Cardiac fibroblast (primary cell): ENCODE measurements at regions not wholly inside any gene's neighbourhood (a gene's known extent, or its start where the extent isn't known, plus 50 kb on each side); places are given as distances from the start of the nearest gene placed in this dataset.
"Not testable (repeated sequence)": the region's sequence is repeated elsewhere in the genome, so short reads cannot be mapped to it uniquely, and the experiment has no call there.

Experiments used
- DNase-seq, 2 donors: peaks; one replicate each; pipeline versions ENCODE4 v3.0.0 to v3.0.0-alpha.2; 2010; ENCODE audit warnings: low read depth in 2 of 2
- H3K4me3 ChIP-seq, 2 donors: replicated peaks in 1 of 2; 1 replicate in 1 of 2; 2 replicates in 1 of 2; pipeline ENCODE4 v1.5.1; 2011; ENCODE audit warnings: low read depth in 2 of 2, low read length in 2 of 2, mild to moderate bottlenecking in 2 of 2, moderate library complexity in 1 of 2
- TF ChIP-seq, protein P1 (sequence below): IDR thresholded peaks from one replicate; pipeline ENCODE4 v1.5.1; 2011; ENCODE audit warnings: low read depth, mild to moderate bottlenecking, low read length, inconsistent platforms

DNA sequence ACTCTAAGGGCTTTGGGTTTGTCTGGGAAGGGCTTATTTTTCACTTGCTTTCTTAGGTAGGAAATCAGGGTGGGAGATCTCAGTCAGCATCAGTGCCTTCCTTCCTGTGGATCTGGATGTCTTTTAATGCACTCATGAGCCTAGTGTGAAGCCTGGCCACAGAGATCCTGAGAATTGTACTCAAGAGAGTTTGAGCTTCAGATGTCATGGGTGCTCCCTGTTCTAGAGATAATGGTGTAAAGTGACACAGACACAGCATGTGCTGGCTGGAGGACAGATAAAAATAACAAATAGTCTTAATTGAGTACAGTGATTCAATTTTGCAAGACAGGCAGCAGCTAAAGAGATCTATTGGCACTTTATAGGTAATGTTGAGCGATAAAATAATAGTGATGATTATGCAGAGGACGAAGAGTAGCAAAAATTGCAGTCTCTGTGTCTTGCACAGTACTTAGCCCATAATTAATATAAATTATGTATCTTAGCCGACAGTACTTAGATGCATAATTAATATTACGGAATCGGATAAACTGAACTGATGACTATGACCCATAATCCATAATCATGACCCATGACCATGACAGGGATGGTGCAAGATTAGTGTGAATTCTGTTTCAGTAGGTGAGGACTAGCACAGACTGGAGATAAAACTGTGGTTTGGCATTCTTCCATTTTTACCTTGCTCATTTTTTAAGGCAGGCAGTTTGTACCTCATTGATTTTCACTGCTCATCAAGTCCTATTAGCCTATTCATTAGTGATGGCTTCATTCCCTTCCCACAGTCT is 408.7 kb upstream of the PIK3R1 start:
- TF ChIP-seq, protein P1, sequence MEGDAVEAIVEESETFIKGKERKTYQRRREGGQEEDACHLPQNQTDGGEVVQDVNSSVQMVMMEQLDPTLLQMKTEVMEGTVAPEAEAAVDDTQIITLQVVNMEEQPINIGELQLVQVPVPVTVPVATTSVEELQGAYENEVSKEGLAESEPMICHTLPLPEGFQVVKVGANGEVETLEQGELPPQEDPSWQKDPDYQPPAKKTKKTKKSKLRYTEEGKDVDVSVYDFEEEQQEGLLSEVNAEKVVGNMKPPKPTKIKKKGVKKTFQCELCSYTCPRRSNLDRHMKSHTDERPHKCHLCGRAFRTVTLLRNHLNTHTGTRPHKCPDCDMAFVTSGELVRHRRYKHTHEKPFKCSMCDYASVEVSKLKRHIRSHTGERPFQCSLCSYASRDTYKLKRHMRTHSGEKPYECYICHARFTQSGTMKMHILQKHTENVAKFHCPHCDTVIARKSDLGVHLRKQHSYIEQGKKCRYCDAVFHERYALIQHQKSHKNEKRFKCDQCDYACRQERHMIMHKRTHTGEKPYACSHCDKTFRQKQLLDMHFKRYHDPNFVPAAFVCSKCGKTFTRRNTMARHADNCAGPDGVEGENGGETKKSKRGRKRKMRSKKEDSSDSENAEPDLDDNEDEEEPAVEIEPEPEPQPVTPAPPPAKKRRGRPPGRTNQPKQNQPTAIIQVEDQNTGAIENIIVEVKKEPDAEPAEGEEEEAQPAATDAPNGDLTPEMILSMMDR: no peak
- no peak overlapping the region for H3K4me3 ChIP-seq

DNA sequence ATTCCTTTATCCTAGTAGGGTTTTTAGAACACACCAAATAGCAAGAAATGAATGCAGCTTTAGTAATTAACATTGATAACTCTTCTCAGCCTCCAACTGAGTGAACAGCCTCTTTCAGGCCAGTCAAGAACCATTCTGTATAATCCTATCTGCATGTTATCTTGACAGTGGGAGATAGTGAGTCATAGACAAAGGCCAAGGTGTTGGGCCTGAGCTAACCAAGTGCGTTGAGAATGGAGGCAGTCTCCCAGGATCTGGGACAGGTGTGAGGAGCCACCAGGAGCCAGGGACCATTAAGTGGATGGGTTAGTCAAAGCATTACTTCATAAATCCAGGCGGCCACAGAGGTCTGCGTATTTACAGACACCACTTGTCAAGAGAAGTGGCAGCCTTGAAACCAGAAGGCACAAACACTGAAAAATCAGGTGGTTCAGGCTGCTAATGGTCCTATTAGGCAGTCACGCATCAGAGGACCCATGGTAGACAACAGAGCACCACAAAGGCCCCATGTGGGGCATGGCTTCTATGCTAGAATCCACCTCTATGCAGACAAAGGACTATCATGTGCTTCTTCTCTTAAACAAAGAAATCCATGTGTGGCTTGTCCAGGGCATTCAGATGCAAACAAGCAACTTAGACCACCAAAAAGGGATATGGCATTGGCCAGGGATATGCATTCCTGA is 409.7 kb upstream of the PIK3R1 start:
- TF ChIP-seq, protein P1: no peak
- no peak for DNase-seq
- no peak overlapping the region for H3K4me3 ChIP-seq

More for the DNA sequence above, 408.7 kb upstream of the PIK3R1 start:
- no peak for DNase-seq

DNA sequence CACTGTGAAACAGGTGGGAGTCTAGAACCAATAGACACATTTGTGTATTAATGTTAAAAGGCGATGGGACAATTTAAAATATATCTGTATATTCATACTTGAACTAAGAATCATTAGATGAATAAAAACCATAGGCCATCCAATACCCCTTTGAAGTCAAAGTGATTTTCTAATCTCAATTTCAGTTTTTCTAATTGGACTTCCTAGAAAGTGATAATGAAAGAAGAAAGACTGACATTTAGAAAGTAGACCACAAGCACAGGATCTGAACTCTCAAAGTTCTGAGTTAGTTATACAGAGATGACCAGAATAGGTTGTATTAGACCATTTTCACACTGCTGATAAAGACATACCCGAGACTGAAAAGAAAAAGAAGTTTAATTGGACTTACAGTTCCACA is 412.8 kb upstream of the PIK3R1 start:
- TF ChIP-seq, protein P1: no peak
- no peak overlapping the region for H3K4me3 ChIP-seq
- no peak for DNase-seq

DNA sequence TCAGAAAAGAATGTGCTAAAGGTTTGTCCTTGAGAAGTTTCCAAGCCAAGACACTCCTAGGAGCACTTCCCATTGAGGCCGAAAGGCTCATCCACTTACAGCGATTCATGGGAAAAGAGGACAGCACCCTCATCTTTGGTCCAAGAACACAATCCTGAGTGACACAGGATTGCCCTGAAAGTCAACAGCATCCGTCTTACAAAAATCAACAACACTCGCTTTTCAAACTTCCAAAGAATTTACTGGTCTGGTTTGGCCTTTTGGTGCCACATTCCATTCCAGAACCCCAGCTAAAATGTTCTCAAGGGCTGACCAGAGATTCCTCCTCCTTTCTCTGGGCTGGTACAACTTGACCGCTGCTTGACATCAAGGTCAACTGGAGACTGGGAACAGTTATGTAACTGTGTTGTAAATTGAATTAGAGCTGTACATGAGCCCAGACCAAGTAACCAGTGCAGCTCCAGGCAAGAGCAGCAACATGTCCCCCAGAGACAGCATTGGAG is 415.8 kb upstream of the PIK3R1 start:
- peak; percentile 54 to 67 for DNase-seq
- TF ChIP-seq, protein P1: no peak
- H3K4me3 ChIP-seq: no peak overlapping the region

DNA sequence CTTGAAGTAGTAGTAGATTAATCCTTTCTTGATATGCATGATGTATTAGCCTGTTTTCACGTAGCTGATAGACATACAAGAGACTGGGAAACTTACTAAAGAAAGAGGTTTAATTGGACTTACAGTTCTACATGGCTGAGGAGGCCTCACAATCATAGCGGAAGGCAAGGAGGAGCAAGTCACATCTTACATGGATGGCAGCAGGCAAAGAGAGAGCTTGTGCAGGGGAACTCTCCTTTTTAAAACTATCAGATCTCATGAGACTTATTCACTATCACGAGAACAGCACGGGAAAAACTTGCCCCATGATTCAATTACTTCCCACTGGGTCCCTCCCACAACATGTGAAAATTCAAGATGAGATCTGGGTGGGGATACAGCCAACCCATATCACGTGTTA is 417.1 kb upstream of the PIK3R1 start:
- not testable (repeated sequence) for DNase-seq, H3K4me3 ChIP-seq

DNA sequence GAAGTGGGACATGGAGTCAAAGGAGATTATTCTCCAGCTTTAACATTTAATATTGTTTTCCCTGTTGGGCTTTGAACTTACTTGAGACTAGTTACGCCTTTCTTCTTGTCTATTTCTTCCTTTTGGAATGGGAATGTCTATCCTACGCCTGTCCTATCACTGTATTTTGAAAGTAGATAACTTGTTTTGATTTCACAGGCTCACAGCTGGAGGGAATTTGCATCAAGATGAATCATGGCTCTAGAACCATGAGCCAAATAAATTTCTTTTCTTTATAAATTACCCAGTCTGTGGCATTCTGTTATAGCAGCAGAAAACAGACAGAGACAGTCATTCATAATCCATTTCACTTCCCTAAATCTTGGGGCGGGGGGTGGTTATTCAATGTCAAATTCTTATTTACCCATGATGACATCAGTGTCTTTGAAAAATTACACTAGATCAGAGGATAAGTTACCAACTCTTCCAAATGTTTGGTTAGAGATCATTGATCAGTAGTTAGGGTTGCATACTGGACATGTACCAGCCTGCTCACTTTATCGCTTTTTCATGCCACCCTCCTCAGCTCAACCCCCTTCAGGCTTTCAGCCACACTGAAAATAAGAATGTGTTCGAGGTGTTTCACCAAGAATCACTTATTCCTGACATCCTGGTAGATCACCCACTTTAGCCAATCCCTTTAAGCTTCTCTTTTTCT is 419.6 kb upstream of the PIK3R1 start:
- TF ChIP-seq, protein P1: no peak
- no peak overlapping the region for H3K4me3 ChIP-seq
- peak in 1 of 2 donors; percentile 22 for DNase-seq

DNA sequence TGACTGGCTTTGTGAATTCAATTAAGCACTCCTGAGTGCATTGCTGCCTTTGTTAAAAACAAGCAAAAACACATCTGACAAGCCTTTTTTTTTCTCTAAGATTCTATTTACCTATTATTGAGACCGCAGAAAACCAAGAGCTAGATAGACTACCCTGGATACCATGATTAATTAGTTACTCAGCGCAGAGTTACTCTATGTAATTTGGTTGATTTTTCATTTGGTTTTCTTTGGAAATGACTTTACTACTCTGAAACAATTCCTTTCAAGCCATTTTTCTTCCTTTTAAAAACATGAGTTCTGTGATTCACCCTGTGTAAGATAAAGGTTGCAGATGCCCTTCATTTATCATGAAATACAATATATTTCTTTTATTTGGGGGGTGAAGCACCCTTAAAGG is 421.6 kb upstream of the PIK3R1 start:
- TF ChIP-seq, protein P1: no peak

More for the DNA sequence above, 421.6 kb upstream of the PIK3R1 start:
- no peak overlapping the region for H3K4me3 ChIP-seq
- DNase-seq: no peak
